Lung (tissue), 11 donors: ENCODE measurements at regions not wholly inside any gene's neighbourhood (a gene's known extent, or its start where the extent isn't known, plus 50 kb on each side); places are given as distances from the start of the nearest gene placed in this dataset.

ENCODE experiments used
- ATAC-seq: fragments of 200-7000 bp; cut with Tn5 transposase; one replicate; pipeline ENCODE4 v1.9.1; 2020; ENCODE audit warnings: moderate number of reproducible peaks; ENCODE audit not compliant: insufficient read depth, low FRiP score
- DNase-seq, 3 donors: peaks; one replicate each; pipeline ENCODE4 v3.0.0-alpha.2; 2013 to 2017
- H3K27ac ChIP-seq, 2 donors: one replicate each; pipeline ENCODE4 v1.5.1; 2013; ENCODE audit warnings: mild to moderate bottlenecking in 2 of 2, moderate library complexity in 2 of 2, control low read depth in 1 of 2, inconsistent platforms in 1 of 2, low read depth in 1 of 2, low read length in 1 of 2
- H3K27me3 ChIP-seq, 3 donors: one replicate each; pipeline ENCODE4 v1.5.1; 2013; ENCODE audit warnings: low read length in 2 of 3; ENCODE audit not compliant: control insufficient read depth in 3 of 3, insufficient read depth in 3 of 3
- H3K36me3 ChIP-seq, 4 donors: one replicate each; pipeline ENCODE4 v1.5.1; 2013; ENCODE audit warnings: low read length in 4 of 4, mild to moderate bottlenecking in 1 of 4, moderate library complexity in 1 of 4; ENCODE audit not compliant: control insufficient read depth in 4 of 4, insufficient read depth in 4 of 4
- H3K4me1 ChIP-seq, 5 donors: one replicate each; pipeline ENCODE4 v1.5.1; 2013; ENCODE audit warnings: low read length in 5 of 5, mild to moderate bottlenecking in 2 of 5, moderate library complexity in 1 of 5; ENCODE audit not compliant: control insufficient read depth in 5 of 5, insufficient read depth in 5 of 5
- H3K4me3 ChIP-seq: one replicate; pipeline ENCODE4 v1.5.1; 2013; ENCODE audit warnings: mild to moderate bottlenecking, control low read depth, moderate library complexity
- H3K9ac ChIP-seq, 2 donors: one replicate each; pipeline ENCODE4 v1.5.1; 2013; ENCODE audit warnings: low read length in 2 of 2, control low read depth in 1 of 2; ENCODE audit not compliant: insufficient read depth in 1 of 2
- H3K9me3 ChIP-seq, 4 donors: one replicate each; pipeline ENCODE4 v1.5.1; 2013; ENCODE audit warnings: low read length in 3 of 4, mild to moderate bottlenecking in 1 of 4, moderate library complexity in 1 of 4; ENCODE audit not compliant: control insufficient read depth in 4 of 4, insufficient read depth in 3 of 4
- WGBS, 2 donors: extraction: QIAGEN DNeasy Blood & Tissue Kit; methylation state at CpG; one replicate each; pipeline ENCODE4 v1.1.7; 2013; 5-methylcytosine and 5-hydroxymethylcytosine counted together
- TF ChIP-seq, protein P1 (sequence below): IDR thresholded peaks from 2 replicates; pipeline ENCODE4 v1.5.1; 2012; ENCODE audit warnings: mild to moderate bottlenecking; ENCODE audit errors: control extremely low read depth, extremely low read depth
- donor health status: control.
- donor health status: control.
- donor health status: Bipolar disorder and iron deficiency.
- donor health status: healthy.
- donor health status: DM: yes; HTN: yes; CAD: no.

DNA sequence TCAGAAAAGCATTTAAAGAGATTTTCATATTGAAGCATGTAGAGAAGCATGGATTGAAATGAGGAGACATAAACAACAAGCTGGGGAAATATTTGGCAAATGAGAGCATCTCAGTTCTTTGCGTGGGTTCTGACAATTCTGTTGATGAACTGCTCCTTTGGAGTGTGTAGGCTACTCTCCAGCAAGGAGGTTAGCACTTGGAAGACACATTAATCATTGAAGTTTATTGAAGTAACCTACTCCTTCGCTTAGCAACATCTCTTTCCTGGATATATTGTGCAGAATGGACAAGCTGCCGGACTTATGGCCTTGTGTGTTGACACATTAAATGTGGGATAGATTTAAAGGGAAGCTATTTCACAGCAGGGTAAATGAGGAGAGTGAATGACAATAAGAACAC lies 354.5 kb upstream of the VWC2 start:
- TF ChIP-seq, protein P1, sequence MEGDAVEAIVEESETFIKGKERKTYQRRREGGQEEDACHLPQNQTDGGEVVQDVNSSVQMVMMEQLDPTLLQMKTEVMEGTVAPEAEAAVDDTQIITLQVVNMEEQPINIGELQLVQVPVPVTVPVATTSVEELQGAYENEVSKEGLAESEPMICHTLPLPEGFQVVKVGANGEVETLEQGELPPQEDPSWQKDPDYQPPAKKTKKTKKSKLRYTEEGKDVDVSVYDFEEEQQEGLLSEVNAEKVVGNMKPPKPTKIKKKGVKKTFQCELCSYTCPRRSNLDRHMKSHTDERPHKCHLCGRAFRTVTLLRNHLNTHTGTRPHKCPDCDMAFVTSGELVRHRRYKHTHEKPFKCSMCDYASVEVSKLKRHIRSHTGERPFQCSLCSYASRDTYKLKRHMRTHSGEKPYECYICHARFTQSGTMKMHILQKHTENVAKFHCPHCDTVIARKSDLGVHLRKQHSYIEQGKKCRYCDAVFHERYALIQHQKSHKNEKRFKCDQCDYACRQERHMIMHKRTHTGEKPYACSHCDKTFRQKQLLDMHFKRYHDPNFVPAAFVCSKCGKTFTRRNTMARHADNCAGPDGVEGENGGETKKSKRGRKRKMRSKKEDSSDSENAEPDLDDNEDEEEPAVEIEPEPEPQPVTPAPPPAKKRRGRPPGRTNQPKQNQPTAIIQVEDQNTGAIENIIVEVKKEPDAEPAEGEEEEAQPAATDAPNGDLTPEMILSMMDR: no peak
- ATAC-seq: no peak
- Histone ChIP-seq H3K27me3 (peaks cover 0 to 33% (median 0%) of the 10 kb centered on the region in 3 donors), H3K27ac (no peak overlapping the region), H3K4me1 (no peaks in the 10 kb centered on the region), H3K9ac (no peak overlapping the region), H3K36me3 (no peaks in the 10 kb centered on the region), H3K4me3 (no peak overlapping the region), H3K9me3 (no peaks in the 10 kb centered on the region)
- DNase-seq: no peak
- WGBS, 2 donors: 56 to 73% methylated on average over 3 of the region's 3 CpGs

DNA sequence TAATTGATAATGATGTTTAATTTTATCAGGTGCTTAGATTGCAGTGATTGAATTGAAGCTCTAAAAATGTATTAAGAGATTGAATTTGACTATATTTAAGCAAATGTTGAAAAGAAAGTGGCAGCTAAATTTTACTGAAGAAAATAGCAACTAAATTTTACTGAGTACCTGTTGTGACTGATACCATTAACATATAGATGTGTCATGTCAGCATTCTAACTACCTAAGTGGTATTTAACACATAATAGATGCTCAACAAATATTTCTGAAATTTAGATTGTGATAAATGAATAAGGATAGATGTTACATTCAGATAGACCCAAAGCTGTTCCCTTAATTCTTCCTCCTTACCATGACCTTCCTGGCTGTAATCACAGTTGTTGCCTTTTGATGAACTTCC lies 350.9 kb upstream of the VWC2 start:
- no peaks in the 10 kb centered on the region for H3K36me3 ChIP-seq
- no peak for ATAC-seq
- peaks cover 0 to 29% (median 0%) of the 10 kb centered on the region in 3 donors for H3K27me3 ChIP-seq
- TF ChIP-seq, protein P1: no peak
- H3K4me3 ChIP-seq: no peak overlapping the region
- H3K9me3 ChIP-seq: no peaks in the 10 kb centered on the region
- H3K9ac ChIP-seq: no peak overlapping the region
- no peak overlapping the region for H3K27ac ChIP-seq
- no peaks in the 10 kb centered on the region for H3K4me1 ChIP-seq
- DNase-seq: no peak

DNA sequence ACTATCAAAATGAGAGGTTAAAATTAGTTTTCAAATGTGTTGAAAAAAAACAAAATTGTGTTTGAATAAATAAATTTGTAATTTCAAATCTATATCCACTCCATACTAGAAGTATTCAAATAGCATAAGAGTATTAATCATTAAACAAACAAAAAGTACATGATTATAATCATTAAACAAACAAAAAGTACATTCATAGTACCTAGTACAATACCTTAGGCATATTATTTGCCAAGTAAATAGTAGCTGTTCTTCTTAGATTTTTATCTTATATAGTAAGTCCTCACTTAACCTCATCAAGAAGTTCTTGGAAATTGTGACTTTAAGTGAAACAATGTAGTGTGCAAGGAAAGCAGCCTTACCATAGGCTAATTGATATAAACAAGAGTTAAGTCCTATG lies 349.3 kb upstream of the VWC2 start:
- Histone ChIP-seq H3K4me3 (no peak overlapping the region), H3K9ac (no peak overlapping the region), H3K4me1 (no peaks in the 10 kb centered on the region), H3K27me3 (peaks cover 0 to 36% (median 0%) of the 10 kb centered on the region in 3 donors), H3K9me3 (no peaks in the 10 kb centered on the region), H3K27ac (no peak overlapping the region), H3K36me3 (no peaks in the 10 kb centered on the region)
- DNase-seq: no peak
- TF ChIP-seq, protein P1: no peak
- no peak for ATAC-seq

DNA sequence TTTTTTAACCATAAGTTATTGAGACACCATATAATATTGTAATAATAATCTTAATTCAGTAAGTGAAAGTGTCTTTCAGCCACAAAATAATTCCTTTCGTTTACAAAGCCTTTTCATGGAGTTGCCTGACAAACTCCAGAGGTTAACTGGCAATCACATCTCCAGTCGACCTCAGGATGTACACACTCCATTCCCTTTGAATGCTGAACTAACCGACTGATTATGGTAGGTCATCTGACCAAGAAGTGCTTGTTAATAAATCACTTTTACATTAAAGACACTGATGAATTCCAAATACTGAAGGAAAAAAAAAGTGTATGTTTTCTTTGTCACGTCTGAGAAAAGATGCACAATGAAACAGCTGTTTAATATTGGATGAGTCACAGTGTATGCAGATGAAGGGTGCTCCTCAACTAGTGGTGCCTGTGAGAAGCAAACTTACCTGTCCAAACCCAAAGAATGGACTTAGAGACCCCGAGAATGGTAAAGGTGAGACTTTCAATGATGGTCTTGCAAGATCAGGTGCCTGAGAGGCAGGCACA lies 348.1 kb upstream of the VWC2 start:
- TF ChIP-seq, protein P1: no peak
- Histone ChIP-seq H3K27me3 (peaks cover 0 to 34% (median 0%) of the 10 kb centered on the region in 3 donors), H3K9ac (no peak overlapping the region), H3K27ac (no peak overlapping the region), H3K4me3 (no peak overlapping the region), H3K9me3 (no peaks in the 10 kb centered on the region), H3K4me1 (no peaks in the 10 kb centered on the region), H3K36me3 (no peaks in the 10 kb centered on the region)
- ATAC-seq: no peak
- 44 to 67% methylated on average over 5 of the region's 5 CpGs for WGBS, 2 donors
- DNase-seq: no peak
